ENCODE measurements at regions not wholly inside any gene's neighbourhood (a gene's known extent, or its start where the extent isn't known, plus 50 kb on each side); places are given as distances from the start of the nearest gene placed in this dataset.

- TF ChIP-seq ZBTB48 (tag by site-specific recombination; IDR thresholded peaks at IDR 0.05), result no peak
- TF ChIP-seq GLI2 (tag by site-specific recombination; IDR thresholded peaks at IDR 0.05; ENCODE audit: borderline replicate concordance, low read depth), result no peak
- TF ChIP-seq, protein P1, sequence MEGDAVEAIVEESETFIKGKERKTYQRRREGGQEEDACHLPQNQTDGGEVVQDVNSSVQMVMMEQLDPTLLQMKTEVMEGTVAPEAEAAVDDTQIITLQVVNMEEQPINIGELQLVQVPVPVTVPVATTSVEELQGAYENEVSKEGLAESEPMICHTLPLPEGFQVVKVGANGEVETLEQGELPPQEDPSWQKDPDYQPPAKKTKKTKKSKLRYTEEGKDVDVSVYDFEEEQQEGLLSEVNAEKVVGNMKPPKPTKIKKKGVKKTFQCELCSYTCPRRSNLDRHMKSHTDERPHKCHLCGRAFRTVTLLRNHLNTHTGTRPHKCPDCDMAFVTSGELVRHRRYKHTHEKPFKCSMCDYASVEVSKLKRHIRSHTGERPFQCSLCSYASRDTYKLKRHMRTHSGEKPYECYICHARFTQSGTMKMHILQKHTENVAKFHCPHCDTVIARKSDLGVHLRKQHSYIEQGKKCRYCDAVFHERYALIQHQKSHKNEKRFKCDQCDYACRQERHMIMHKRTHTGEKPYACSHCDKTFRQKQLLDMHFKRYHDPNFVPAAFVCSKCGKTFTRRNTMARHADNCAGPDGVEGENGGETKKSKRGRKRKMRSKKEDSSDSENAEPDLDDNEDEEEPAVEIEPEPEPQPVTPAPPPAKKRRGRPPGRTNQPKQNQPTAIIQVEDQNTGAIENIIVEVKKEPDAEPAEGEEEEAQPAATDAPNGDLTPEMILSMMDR (tag by site-specific recombination; IDR thresholded peaks at IDR 0.05), result no peak
- TF ChIP-seq ZNF324 (tag by site-specific recombination; IDR thresholded peaks at IDR 0.05), result no peak
- TF ChIP-seq REST (tag by site-specific recombination; IDR thresholded peaks at IDR 0.05), result no peak
- no peak for TF ChIP-seq MEIS1 (CRISPR knock-in tag; IDR thresholded peaks at IDR 0.05; ENCODE audit: borderline replicate concordance)
- no peak for TF ChIP-seq ZNF549 (tag by site-specific recombination; IDR thresholded peaks at IDR 0.05)
- no peak for TF ChIP-seq ZNF221 (tag by site-specific recombination; IDR thresholded peaks at IDR 0.05; ENCODE audit: borderline replicate concordance)
- TF ChIP-seq ZNF433 (tag by site-specific recombination; IDR thresholded peaks at IDR 0.05; ENCODE audit: low read depth), result no peak
- no peak for TF ChIP-seq RBAK (tag by site-specific recombination; IDR thresholded peaks at IDR 0.05)
- TF ChIP-seq ZNF274 (IDR thresholded peaks at IDR 0.05; ENCODE audit: low read length), result no peak
- no peak for TF ChIP-seq ZNF274 (tag by site-specific recombination; IDR thresholded peaks at IDR 0.05; ENCODE audit: borderline replicate concordance)
Measured at GRCh38 chr7:19948160-19948559, 174.7 kb upstream of the TMEM196 start.

Data from HEK293 (cell line).